ENCODE measurements at regions not wholly inside any gene's neighbourhood (a gene's known extent, or its start where the extent isn't known, plus 50 kb on each side); places are given as distances from the start of the nearest gene placed in this dataset.

DNA sequence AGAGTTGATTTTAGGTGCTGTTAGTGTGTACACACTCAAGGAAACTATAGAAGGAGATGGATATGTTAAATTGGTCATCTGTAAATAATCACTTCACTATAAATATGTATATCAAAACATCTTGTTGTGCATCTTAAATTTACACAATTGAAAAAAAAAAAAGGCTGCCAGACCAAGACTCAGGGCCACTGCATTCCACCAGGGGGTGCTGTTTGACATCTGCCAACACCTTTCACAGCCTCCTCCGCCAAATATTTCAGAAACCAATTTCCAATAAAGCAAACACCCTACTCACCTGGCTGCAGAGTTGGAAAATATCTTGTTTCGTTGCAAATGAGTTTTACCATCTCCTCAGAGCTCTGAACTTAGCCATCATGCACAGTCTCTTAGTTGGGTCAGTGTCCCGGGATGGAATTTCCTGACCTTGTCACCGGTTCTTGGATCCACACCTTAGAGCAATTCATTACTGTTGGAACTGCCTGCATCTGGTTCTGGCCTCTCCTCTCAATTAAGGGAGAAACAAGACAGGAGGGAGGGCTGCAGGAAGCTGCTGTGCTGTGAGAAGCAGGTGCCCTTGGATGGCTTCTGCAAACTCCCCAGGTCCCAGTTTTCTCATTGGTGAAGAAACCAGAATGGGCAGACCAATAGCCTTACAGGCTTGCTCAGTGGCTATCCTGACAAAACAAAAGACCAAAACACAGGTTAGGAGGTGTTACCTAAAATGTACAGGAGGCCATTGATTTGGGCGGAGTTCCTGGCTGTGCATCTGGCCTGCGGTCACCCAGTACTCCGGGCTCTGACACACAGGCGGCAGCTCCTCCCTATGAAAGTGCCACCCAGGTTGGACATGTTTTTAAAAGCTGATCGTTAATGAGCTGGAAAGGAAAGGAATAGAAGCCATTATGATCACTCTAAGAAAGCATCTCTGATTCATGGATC, 746.6 kb downstream of the UQCRFS1 start:
- TF ChIP-seq, protein P1, sequence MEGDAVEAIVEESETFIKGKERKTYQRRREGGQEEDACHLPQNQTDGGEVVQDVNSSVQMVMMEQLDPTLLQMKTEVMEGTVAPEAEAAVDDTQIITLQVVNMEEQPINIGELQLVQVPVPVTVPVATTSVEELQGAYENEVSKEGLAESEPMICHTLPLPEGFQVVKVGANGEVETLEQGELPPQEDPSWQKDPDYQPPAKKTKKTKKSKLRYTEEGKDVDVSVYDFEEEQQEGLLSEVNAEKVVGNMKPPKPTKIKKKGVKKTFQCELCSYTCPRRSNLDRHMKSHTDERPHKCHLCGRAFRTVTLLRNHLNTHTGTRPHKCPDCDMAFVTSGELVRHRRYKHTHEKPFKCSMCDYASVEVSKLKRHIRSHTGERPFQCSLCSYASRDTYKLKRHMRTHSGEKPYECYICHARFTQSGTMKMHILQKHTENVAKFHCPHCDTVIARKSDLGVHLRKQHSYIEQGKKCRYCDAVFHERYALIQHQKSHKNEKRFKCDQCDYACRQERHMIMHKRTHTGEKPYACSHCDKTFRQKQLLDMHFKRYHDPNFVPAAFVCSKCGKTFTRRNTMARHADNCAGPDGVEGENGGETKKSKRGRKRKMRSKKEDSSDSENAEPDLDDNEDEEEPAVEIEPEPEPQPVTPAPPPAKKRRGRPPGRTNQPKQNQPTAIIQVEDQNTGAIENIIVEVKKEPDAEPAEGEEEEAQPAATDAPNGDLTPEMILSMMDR (conservative IDR thresholded peaks at IDR 0.05 in 1 of 2, IDR thresholded peaks at IDR 0.05 in 1 of 2; ENCODE audit: extremely low read depth in 1 of 2, insufficient read depth in 1 of 2, low read depth in 1 of 2, low read length in 2 of 2), result peak; percentile 86 to 89
- TF ChIP-seq EZH2 (IDR thresholded peaks at IDR 0.05; ENCODE audit: borderline replicate concordance, low read length), result no peak

All from mammary epithelial cell (primary cell).